ENCODE measurements at regions not wholly inside any gene's neighbourhood (a gene's known extent, or its start where the extent isn't known, plus 50 kb on each side); places are given as distances from the start of the nearest gene placed in this dataset.

DNA sequence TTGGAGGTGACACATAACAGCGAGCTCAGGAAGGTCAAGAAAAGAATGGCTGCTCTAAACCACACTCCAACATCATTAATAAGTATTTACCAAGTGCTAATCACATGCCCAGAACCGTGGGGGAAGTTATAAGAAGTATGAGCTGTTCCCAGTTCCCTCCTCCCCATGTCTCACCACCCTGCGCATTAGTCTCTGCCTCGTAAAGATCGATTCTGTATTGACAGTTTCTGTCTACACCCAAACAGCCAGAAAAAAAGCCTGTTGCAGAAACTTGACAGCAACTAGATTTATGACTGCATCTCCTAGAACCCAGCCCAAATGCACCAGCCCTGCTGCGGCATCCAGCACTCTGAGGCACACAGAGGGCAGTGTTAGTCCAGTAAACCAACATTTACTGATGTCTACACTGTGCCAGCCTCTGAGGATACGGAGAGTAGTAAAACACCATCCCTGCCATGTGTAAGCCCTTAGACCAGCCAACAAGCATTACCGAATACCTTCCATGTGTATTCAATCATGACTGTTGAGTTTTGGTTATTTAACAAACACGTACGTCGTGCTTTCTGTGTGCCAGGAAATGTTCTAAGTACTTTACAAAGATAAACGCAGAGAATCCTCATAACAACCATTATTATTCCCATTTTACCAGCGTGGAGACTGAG lies 63.6 kb upstream of the ZBTB40 start:
- no peak for DNase-seq

- no peak for DNase-seq
These were observed 62.8 kb upstream of the ZBTB40 start for GRCh38 chr1:22388671-22389450.

DNA sequence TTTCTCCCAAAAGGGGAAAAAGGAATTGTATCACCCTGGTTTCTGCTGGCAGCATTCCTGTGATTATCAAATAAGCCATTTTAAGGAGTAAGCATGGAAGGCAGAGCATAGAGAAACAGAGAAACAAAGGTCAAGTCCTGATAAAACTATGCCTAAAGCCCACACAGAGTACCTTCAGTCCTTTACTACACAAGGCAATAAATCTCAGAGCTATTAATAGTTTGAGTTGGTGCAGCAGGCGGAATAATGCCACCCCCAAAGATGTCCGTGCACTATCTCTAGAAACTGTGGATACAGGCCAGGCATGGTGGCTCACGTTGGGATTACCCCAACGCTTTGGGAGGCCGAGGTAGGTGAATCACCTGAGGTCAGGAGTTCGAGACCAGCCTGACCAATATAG lies 58.1 kb upstream of the ZBTB40 start:
- DNase-seq: no peak

GRCh38 chr1:22398656-22399420 lies 52.8 kb upstream of the ZBTB40 start:
- DNase-seq: no peak

GRCh38 chr1:22399421-22400091 lies 52.1 kb upstream of the ZBTB40 start:
- DNase-seq: no peak

All from NCI-H1417 treated with DMSO at 0.1 percent for 48 hours (cell line).